HCT116 (cell line): ENCODE measurements at regions not wholly inside any gene's neighbourhood (a gene's known extent, or its start where the extent isn't known, plus 50 kb on each side); places are given as distances from the start of the nearest gene placed in this dataset.

Source experiments
- ELF1 ChIP-seq: IDR thresholded peaks from 2 replicates; pipeline ENCODE4 v1.6.1; 2012; ENCODE audit warnings: low read depth, borderline replicate concordance
- EZH2phosphoT487 ChIP-seq: fragments of 200-600 bp; IDR thresholded peaks from 2 replicates; pipeline ENCODE4 v1.6.1; 2018; ENCODE audit warnings: antibody characterized with exemption, borderline replicate concordance
- MAX ChIP-seq: IDR thresholded peaks from 2 replicates; pipeline ENCODE4 v1.6.1; 2012
- POLR2A ChIP-seq: IDR thresholded peaks from 2 replicates; pipeline ENCODE4 v1.7.0; 2011; ENCODE audit warnings: borderline replicate concordance; ENCODE audit not compliant: insufficient read depth, insufficient read length; ENCODE audit errors: extremely low read depth
- RAD21 ChIP-seq: IDR thresholded peaks from 2 replicates; pipeline ENCODE4 v1.6.1; 2012; ENCODE audit warnings: low read depth, mild to moderate bottlenecking
- ZFX ChIP-seq: fragments of 450-650 bp; IDR thresholded peaks from 2 replicates; pipeline ENCODE4 v1.6.1; 2017
- TF ChIP-seq, protein P1 (sequence below), 3 experiments: fragments of 200-600 bp in 1 of 3; sonication (generic) in 1 of 3; IDR thresholded peaks in 2 of 3; conservative IDR thresholded peaks in 1 of 3; 2 replicates each; pipeline ENCODE4 v1.5.1; 2012 to 2017; ENCODE audit warnings: low read depth in 2 of 3, low read length in 2 of 3, antibody characterized with exemption in 1 of 3, borderline replicate concordance in 1 of 3, control low read depth in 1 of 3, mild to moderate bottlenecking in 1 of 3, mixed read lengths in 1 of 3, mixed run types in 1 of 3, moderate library complexity in 1 of 3; ENCODE audit not compliant: insufficient read depth in 1 of 3

DNA sequence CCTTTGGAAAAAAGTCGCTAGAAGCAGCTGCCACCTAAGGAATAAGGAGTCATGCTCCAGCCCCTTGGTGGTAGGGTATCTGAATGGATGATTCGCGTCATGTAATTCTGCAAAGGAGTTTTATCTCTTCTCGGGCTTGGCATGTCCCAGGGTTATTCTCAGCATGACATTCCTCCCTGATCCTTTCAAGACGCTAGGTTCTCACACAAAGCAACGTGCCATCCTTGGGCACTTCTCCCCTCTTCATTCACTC is 355.6 kb downstream of the MYCN start:
- TF ChIP-seq, protein P1, sequence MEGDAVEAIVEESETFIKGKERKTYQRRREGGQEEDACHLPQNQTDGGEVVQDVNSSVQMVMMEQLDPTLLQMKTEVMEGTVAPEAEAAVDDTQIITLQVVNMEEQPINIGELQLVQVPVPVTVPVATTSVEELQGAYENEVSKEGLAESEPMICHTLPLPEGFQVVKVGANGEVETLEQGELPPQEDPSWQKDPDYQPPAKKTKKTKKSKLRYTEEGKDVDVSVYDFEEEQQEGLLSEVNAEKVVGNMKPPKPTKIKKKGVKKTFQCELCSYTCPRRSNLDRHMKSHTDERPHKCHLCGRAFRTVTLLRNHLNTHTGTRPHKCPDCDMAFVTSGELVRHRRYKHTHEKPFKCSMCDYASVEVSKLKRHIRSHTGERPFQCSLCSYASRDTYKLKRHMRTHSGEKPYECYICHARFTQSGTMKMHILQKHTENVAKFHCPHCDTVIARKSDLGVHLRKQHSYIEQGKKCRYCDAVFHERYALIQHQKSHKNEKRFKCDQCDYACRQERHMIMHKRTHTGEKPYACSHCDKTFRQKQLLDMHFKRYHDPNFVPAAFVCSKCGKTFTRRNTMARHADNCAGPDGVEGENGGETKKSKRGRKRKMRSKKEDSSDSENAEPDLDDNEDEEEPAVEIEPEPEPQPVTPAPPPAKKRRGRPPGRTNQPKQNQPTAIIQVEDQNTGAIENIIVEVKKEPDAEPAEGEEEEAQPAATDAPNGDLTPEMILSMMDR (IDR thresholded peaks at IDR 0.05 in 2 of 3, conservative IDR thresholded peaks at IDR 0.05 in 1 of 3; ENCODE audit: borderline replicate concordance in 1 of 3, insufficient read depth in 1 of 3, low read depth in 2 of 3, low read length in 2 of 3) = no peak
- TF ChIP-seq POLR2A (no peak), ELF1 (no peak), MAX (no peak), ZFX (no peak), EZH2phosphoT487 (no peak), RAD21 (no peak)
